OCI-LY7 (cell line): ENCODE measurements at regions not wholly inside any gene's neighbourhood (a gene's known extent, or its start where the extent isn't known, plus 50 kb on each side); places are given as distances from the start of the nearest gene placed in this dataset.

Source experiments
- BruUV-seq: library from RNA; stranded (reverse); fragments of 400-500 nt; replicated peaks from 2 replicates; lab custom pipeline; 2021; lab: Mats Ljungman, UMichigan
- CTCF ChIA-PET: fragments of 300-600 bp; sonication (Branson Sonifier 250); formaldehyde crosslinking; loops from one replicate; lab custom pipeline; 2022; ENCODE audit warnings: antibody characterized with exemption; ENCODE audit not compliant: unreplicated experiment; lab: Charles Lee
- POLR2A ChIA-PET: fragments of 300-600 bp; sonication (Branson Sonifier 250); formaldehyde crosslinking; loops from one replicate; lab custom pipeline; 2022; ENCODE audit warnings: antibody characterized with exemption; lab: Charles Lee
- DNase-seq: peaks from one replicate; pipeline ENCODE4 v3.0.0-alpha.2; 2015; ENCODE audit warnings: low spot score
- H2AFZ ChIP-seq: fragments of 200-600 bp; sonication (generic), shearing (Covaris generic); 2 replicates; pipeline ENCODE4 v1.6.1; 2014; ENCODE audit warnings: mild to moderate bottlenecking, antibody characterized with exemption, low read length, moderate library complexity
- H3K27ac ChIP-seq: fragments of 200-600 bp; sonication (generic); 2 replicates; pipeline ENCODE4 v1.5.1; 2014; ENCODE audit warnings: mixed run types, low read depth, mild to moderate bottlenecking, moderate library complexity, low read length, inconsistent platforms; ENCODE audit not compliant: poor library complexity, severe bottlenecking
- H3K36me3 ChIP-seq: fragments of 200-600 bp; sonication (generic); 2 replicates; pipeline ENCODE4 v1.6.1; 2014; ENCODE audit warnings: mild to moderate bottlenecking, antibody characterized with exemption, low read length, moderate library complexity, mixed read lengths; ENCODE audit not compliant: insufficient read depth
- H3K4me1 ChIP-seq: fragments of 200-600 bp; sonication (generic); 2 replicates; pipeline ENCODE4 v1.5.1; 2014; ENCODE audit warnings: mild to moderate bottlenecking, low read length; ENCODE audit not compliant: insufficient read depth, poor library complexity, severe bottlenecking
- H3K4me2 ChIP-seq: fragments of 200-600 bp; sonication (generic); 2 replicates; pipeline ENCODE4 v1.6.1; 2014; ENCODE audit warnings: mild to moderate bottlenecking, low read length
- H3K4me3 ChIP-seq: fragments of 200-600 bp; sonication (generic); 2 replicates; pipeline ENCODE4 v1.5.1; 2014; ENCODE audit warnings: mild to moderate bottlenecking, low read depth, low read length; ENCODE audit not compliant: poor library complexity, severe bottlenecking
- H3K79me2 ChIP-seq: fragments of 200-600 bp; sonication (generic); 2 replicates; pipeline ENCODE4 v1.6.1; 2016; ENCODE audit warnings: low read depth, mild to moderate bottlenecking, low read length, moderate library complexity, mixed read lengths; ENCODE audit not compliant: insufficient read depth
- H3K9me2 ChIP-seq: fragments of 200-600 bp; sonication (generic); 2 replicates; pipeline ENCODE4 v1.6.1; 2016; ENCODE audit warnings: mild to moderate bottlenecking, low read length, mixed read lengths; ENCODE audit not compliant: insufficient read depth
- H3K9me3 ChIP-seq: fragments of 200-600 bp; sonication (generic); 2 replicates; pipeline ENCODE4 v1.6.1; 2014; ENCODE audit warnings: mild to moderate bottlenecking, mixed run types, low read length, mixed read lengths
- H4K20me1 ChIP-seq: fragments of 200-600 bp; sonication (generic); 2 replicates; pipeline ENCODE4 v1.6.1; 2014; ENCODE audit warnings: mild to moderate bottlenecking, antibody characterized with exemption, low read length, moderate library complexity, mixed read lengths; ENCODE audit not compliant: insufficient read depth
- EZH2phosphoT487 ChIP-seq: fragments of 200-600 bp; sonication (generic); IDR thresholded peaks from 2 replicates; pipeline ENCODE4 v1.6.1; 2018; ENCODE audit warnings: low read depth, borderline replicate concordance, mild to moderate bottlenecking, mixed run types, antibody characterized with exemption, low read length, moderate library complexity, mixed read lengths
- intact Hi-C: fragments of 100-400 bp; cut with micrococcal nuclease; formaldehyde crosslinking; loops from one replicate; pipeline ENCODE4 v1.10.0; 2022; ENCODE audit not compliant: unreplicated experiment
- TF ChIP-seq, protein P1 (sequence below): fragments of 200-600 bp; sonication (generic); conservative IDR thresholded peaks from 2 replicates; pipeline ENCODE4 v1.5.1; 2014; ENCODE audit warnings: mild to moderate bottlenecking, antibody characterized with exemption, low read length, moderate library complexity, mixed read lengths

DNA sequence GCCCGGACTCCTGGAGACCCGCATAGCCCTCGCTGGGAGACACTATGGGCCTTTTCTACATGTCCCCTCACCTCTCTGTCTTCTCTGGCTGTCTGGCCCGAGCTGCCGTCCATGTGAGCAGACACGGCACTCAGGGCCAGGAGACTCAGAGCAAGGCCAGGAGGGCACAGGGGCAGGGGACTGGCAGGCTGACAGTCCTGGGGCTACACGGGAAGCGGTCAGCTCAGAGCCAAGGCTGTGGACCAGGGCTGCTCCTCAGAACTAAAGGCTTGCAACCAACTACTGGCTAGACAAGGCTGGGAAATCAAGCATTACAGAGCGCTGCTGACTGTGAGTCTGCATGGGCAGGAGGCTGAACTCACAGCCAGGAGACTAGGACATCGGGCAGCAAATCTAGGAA, 56.1 kb upstream of the CDON start:
- TF ChIP-seq, protein P1, sequence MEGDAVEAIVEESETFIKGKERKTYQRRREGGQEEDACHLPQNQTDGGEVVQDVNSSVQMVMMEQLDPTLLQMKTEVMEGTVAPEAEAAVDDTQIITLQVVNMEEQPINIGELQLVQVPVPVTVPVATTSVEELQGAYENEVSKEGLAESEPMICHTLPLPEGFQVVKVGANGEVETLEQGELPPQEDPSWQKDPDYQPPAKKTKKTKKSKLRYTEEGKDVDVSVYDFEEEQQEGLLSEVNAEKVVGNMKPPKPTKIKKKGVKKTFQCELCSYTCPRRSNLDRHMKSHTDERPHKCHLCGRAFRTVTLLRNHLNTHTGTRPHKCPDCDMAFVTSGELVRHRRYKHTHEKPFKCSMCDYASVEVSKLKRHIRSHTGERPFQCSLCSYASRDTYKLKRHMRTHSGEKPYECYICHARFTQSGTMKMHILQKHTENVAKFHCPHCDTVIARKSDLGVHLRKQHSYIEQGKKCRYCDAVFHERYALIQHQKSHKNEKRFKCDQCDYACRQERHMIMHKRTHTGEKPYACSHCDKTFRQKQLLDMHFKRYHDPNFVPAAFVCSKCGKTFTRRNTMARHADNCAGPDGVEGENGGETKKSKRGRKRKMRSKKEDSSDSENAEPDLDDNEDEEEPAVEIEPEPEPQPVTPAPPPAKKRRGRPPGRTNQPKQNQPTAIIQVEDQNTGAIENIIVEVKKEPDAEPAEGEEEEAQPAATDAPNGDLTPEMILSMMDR: no peak
- TF ChIP-seq EZH2phosphoT487: no peak
- Histone ChIP-seq H3K4me1 (no peaks in the 10 kb centered on the region), H3K79me2 (no peaks in the 10 kb centered on the region), H3K9me3 (no peaks in the 10 kb centered on the region), H2AFZ (no peak overlapping the region), H3K36me3 (no peaks in the 10 kb centered on the region), H4K20me1 (no peaks in the 10 kb centered on the region), H3K27ac (no peak overlapping the region), H3K9me2 (no peaks in the 10 kb centered on the region), H3K4me2 (no peak overlapping the region), H3K4me3 (no peak overlapping the region)
- DNase-seq: no peak
- no TSS peak for BruUV-seq
- ChIA-PET CTCF (no interaction called here), POLR2A (no interaction called here)
- intact Hi-C loops: no loop called here

DNA sequence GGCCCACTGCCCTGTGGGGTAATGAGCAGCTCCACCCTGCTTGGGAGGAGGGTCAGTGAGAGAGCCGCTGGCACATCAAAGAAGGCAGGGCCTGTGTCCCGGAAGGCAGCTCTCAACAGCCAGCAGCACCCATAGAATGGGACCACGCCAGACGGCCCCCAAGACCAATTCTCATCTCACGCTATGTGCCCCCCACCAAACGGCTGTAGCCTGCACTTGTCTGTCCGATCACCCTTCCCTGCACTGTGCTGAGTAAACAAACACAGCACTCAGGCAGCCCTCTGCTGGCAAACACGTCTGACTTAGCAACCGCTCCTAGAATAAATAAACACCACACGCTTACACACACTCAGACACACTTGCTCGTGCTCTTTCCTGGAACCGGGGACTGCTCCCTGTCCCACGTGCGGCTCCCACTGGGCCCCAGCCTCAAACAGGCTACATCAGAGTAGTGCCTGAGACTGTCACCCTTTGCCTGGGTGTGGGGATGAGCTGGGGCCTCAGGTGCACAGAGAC, 53.2 kb upstream of the CDON start:
- ChIA-PET POLR2A (no interaction called here), CTCF (no interaction called here)
- BruUV-seq: no TSS peak
- no peak overlapping the region for H3K4me2 ChIP-seq
- H3K79me2 ChIP-seq: no peaks in the 10 kb centered on the region
- H3K4me1 ChIP-seq: no peaks in the 10 kb centered on the region
- no peak for DNase-seq
- H3K9me3 ChIP-seq: no peaks in the 10 kb centered on the region
- no peak overlapping the region for H2AFZ ChIP-seq
- TF ChIP-seq EZH2phosphoT487: no peak
- TF ChIP-seq, protein P1: no peak
- H3K27ac ChIP-seq: no peak overlapping the region
- no peak overlapping the region for H3K4me3 ChIP-seq
- intact Hi-C loops: no loop called here
- H3K9me2 ChIP-seq: no peaks in the 10 kb centered on the region
- H4K20me1 ChIP-seq: no peaks in the 10 kb centered on the region
- H3K36me3 ChIP-seq: no peaks in the 10 kb centered on the region

DNA sequence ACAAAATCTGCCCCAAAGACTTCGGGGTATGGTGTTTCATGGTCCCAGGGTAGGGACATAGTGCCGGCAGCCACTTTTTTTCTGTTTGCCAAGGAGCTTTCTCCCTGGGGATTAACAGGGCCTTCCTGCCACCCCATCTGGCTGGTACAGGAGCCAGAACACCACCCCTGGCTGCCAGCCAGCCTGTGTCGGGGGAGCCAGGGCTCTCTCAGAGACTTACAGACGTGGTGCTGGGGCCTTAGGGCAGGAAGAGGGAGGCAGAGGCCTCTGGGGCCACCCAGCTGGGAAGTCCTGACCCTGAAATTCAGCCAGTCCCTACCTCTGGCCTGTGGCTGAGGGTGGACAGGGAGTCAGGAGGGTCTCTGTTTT, 52.4 kb upstream of the CDON start:
- H3K4me1 ChIP-seq: no peaks in the 10 kb centered on the region
- no peaks in the 10 kb centered on the region for H3K9me3 ChIP-seq
- CTCF ChIA-PET: no interaction called here
- no peak for DNase-seq
- H3K36me3 ChIP-seq: no peaks in the 10 kb centered on the region
- POLR2A ChIA-PET: no interaction called here
- BruUV-seq: no TSS peak
- no peak overlapping the region for H3K4me3 ChIP-seq
- no peak overlapping the region for H3K4me2 ChIP-seq
- intact Hi-C loops: no loop called here
- no peaks in the 10 kb centered on the region for H3K79me2 ChIP-seq
- no peaks in the 10 kb centered on the region for H3K9me2 ChIP-seq
- no peak overlapping the region for H3K27ac ChIP-seq
- H4K20me1 ChIP-seq: no peaks in the 10 kb centered on the region
- no peak overlapping the region for H2AFZ ChIP-seq
- TF ChIP-seq EZH2phosphoT487: no peak
